SU-DHL-6 (cell line): ENCODE measurements at regions not wholly inside any gene's neighbourhood (a gene's known extent, or its start where the extent isn't known, plus 50 kb on each side); places are given as distances from the start of the nearest gene placed in this dataset.

ENCODE experiments used
- H2AFZ ChIP-seq: fragments of 200-600 bp; sonication (generic); 2 replicates; pipeline ENCODE4 v1.6.1; 2014; ENCODE audit warnings: low read depth, mild to moderate bottlenecking, moderate library complexity, mixed read lengths, antibody characterized with exemption, low read length; ENCODE audit not compliant: severe bottlenecking
- H3F3A ChIP-seq: fragments of 200-600 bp; shearing (Covaris generic); 2 replicates; pipeline ENCODE4 v1.6.0; 2016; ENCODE audit warnings: antibody characterized with exemption, mild to moderate bottlenecking; ENCODE audit not compliant: insufficient read depth
- H3K27ac ChIP-seq: fragments of 200-600 bp; sonication (generic); 2 replicates; pipeline ENCODE4 v1.5.1; 2016; ENCODE audit warnings: low read depth, mild to moderate bottlenecking, low read length, moderate library complexity, mixed read lengths
- H3K27me3 ChIP-seq: fragments of 200-600 bp; sonication (generic), shearing (Covaris generic); 2 replicates; pipeline ENCODE4 v1.6.0; 2014; ENCODE audit warnings: mild to moderate bottlenecking, low read length
- H3K36me3 ChIP-seq: fragments of 200-600 bp; sonication (generic); 2 replicates; pipeline ENCODE4 v1.6.1; 2014; ENCODE audit warnings: mild to moderate bottlenecking, low read length, mixed read lengths
- H3K4me2 ChIP-seq: fragments of 300-600, 200-600 bp; shearing (Covaris generic), sonication (generic); 2 replicates; pipeline ENCODE4 v1.6.0; 2014; ENCODE audit warnings: low read length, low read depth, mild to moderate bottlenecking; ENCODE audit not compliant: poor library complexity, severe bottlenecking
- H3K4me3 ChIP-seq: fragments of 200-600 bp; sonication (generic); 2 replicates; pipeline ENCODE4 v1.5.1; 2014; ENCODE audit warnings: antibody characterized with exemption, low read length, mild to moderate bottlenecking, mixed read lengths; ENCODE audit not compliant: insufficient read depth, poor library complexity, severe bottlenecking
- H3K79me2 ChIP-seq: fragments of 200-600 bp; sonication (generic); 2 replicates; pipeline ENCODE4 v1.6.1; 2014; ENCODE audit warnings: mild to moderate bottlenecking, low read length, moderate library complexity; ENCODE audit not compliant: insufficient read depth
- H3K9ac ChIP-seq: fragments of 200-600 bp; sonication (generic); 2 replicates; pipeline ENCODE4 v1.7.0; 2014; ENCODE audit warnings: mild to moderate bottlenecking, low read length
- H3K9me2 ChIP-seq: fragments of 200-600 bp; sonication (generic); replicated peaks from 2 replicates; pipeline ENCODE4 v1.6.1; 2014; ENCODE audit warnings: low read length; ENCODE audit not compliant: insufficient read depth
- H3K9me3 ChIP-seq: fragments of 200-600 bp; sonication (generic); 2 replicates; pipeline ENCODE4 v1.6.1; 2014; ENCODE audit warnings: low read length, mixed read lengths; ENCODE audit not compliant: insufficient read depth
- H4K20me1 ChIP-seq: fragments of 200-600 bp; sonication (generic); 2 replicates; pipeline ENCODE4 v1.6.1; 2014; ENCODE audit warnings: low read depth, mild to moderate bottlenecking, antibody characterized with exemption, low read length, moderate library complexity, mixed read lengths
- CTCF ChIP-seq: fragments of 200-600 bp; sonication (generic); IDR thresholded peaks from one replicate; pipeline ENCODE4 v1.5.1; 2017; ENCODE audit warnings: antibody characterized with exemption, mild to moderate bottlenecking, low read length, moderate library complexity; ENCODE audit not compliant: insufficient read depth, poor library complexity, severe bottlenecking
- EZH2phosphoT487 ChIP-seq: fragments of 200-600 bp; sonication (generic), shearing (Covaris generic); conservative IDR thresholded peaks from 2 replicates; pipeline ENCODE4 v1.6.1; 2018; ENCODE audit warnings: mild to moderate bottlenecking, antibody characterized with exemption, low read length, moderate library complexity, mixed read lengths

GRCh38 chr15:69854001-69854400 lies 243.7 kb downstream of the TLE3 start:
- Histone ChIP-seq H3K9ac (no peak overlapping the region), H2AFZ (no peak overlapping the region), H3K4me2 (no peak overlapping the region), H3K79me2 (no peaks in the 10 kb centered on the region), H3K27me3 (no peaks in the 10 kb centered on the region), H4K20me1 (no peaks in the 10 kb centered on the region), H3K9me3 (no peaks in the 10 kb centered on the region), H3K4me3 (no peak overlapping the region), H3K36me3 (no peaks in the 10 kb centered on the region), H3F3A (no peaks in the 10 kb centered on the region), H3K27ac (no peak overlapping the region), H3K9me2 (no peaks in the 10 kb centered on the region)
- TF ChIP-seq EZH2phosphoT487 (no peak), CTCF (no peak)

- Histone ChIP-seq H3K9me3 (no peaks in the 10 kb centered on the region), H3K27me3 (no peaks in the 10 kb centered on the region), H3K36me3 (no peaks in the 10 kb centered on the region), H3K27ac (no peak overlapping the region), H3K79me2 (no peaks in the 10 kb centered on the region), H2AFZ (no peak overlapping the region), H4K20me1 (no peaks in the 10 kb centered on the region), H3K9me2 (no peaks in the 10 kb centered on the region), H3K4me3 (no peak overlapping the region), H3K9ac (no peak overlapping the region), H3F3A (no peaks in the 10 kb centered on the region), H3K4me2 (no peak overlapping the region)
- no peak for TF ChIP-seq EZH2phosphoT487
These were observed 243.1 kb downstream of the TLE3 start for GRCh38 chr15:69854521-69855181.

- Histone ChIP-seq H3K79me2 (no peaks in the 10 kb centered on the region), H3K4me2 (no peak overlapping the region), H3F3A (no peaks in the 10 kb centered on the region), H2AFZ (no peak overlapping the region), H3K9me2 (no peaks in the 10 kb centered on the region), H3K9ac (no peak overlapping the region), H3K36me3 (no peaks in the 10 kb centered on the region), H4K20me1 (no peaks in the 10 kb centered on the region), H3K27me3 (no peaks in the 10 kb centered on the region), H3K27ac (no peak overlapping the region), H3K4me3 (no peak overlapping the region), H3K9me3 (no peaks in the 10 kb centered on the region)
- TF ChIP-seq EZH2phosphoT487, result no peak
- no peak for TF ChIP-seq CTCF
These were observed 242.3 kb downstream of the TLE3 start for GRCh38 chr15:69855258-69856000.

- H3K27me3 ChIP-seq, result no peaks in the 10 kb centered on the region
- no peaks in the 10 kb centered on the region for H3K9me2 ChIP-seq
- no peaks in the 10 kb centered on the region for H3K79me2 ChIP-seq
- H3K27ac ChIP-seq, result no peak overlapping the region
- no peak for TF ChIP-seq CTCF
- TF ChIP-seq EZH2phosphoT487, result no peak
- no peaks in the 10 kb centered on the region for H3K9me3 ChIP-seq
- no peak overlapping the region for H3K4me2 ChIP-seq
- H3K9ac ChIP-seq, result no peak overlapping the region
- H2AFZ ChIP-seq, result no peak overlapping the region
- H3F3A ChIP-seq, result no peaks in the 10 kb centered on the region
- H3K36me3 ChIP-seq, result no peaks in the 10 kb centered on the region
- H4K20me1 ChIP-seq, result no peaks in the 10 kb centered on the region
- no peak overlapping the region for H3K4me3 ChIP-seq
These were observed 240.5 kb downstream of the TLE3 start for GRCh38 chr15:69857250-69857649.
